GM12872 (cell line): ENCODE measurements at regions not wholly inside any gene's neighbourhood (a gene's known extent, or its start where the extent isn't known, plus 50 kb on each side); places are given as distances from the start of the nearest gene placed in this dataset.

Source experiments
- CTCF ChIP-seq: IDR thresholded peaks from 3 replicates; pipeline ENCODE4 v1.5.1; 2011; ENCODE audit warnings: low read depth, mild to moderate bottlenecking, low read length, moderate library complexity; ENCODE audit not compliant: insufficient read depth

- TF ChIP-seq CTCF, result no peak
Measured at GRCh38 chr2:155689791-155690190, 642.7 kb downstream of the NR4A2 start.

GRCh38 chr2:155687181-155687580 lies 645.3 kb downstream of the NR4A2 start:
- TF ChIP-seq CTCF, result no peak

GRCh38 chr2:155679647-155680046 lies 652.9 kb downstream of the NR4A2 start:
- no peak for TF ChIP-seq CTCF

- TF ChIP-seq CTCF, result no peak
Measured at GRCh38 chr2:155675920-155676319, 656.6 kb downstream of the NR4A2 start.

GRCh38 chr2:155665704-155666103 lies 666.8 kb downstream of the NR4A2 start:
- TF ChIP-seq CTCF, result no peak

GRCh38 chr2:155663265-155663664 lies 669.3 kb downstream of the NR4A2 start:
- TF ChIP-seq CTCF, result no peak

- TF ChIP-seq CTCF, result no peak
Measured at GRCh38 chr2:155662224-155662623, 670.3 kb downstream of the NR4A2 start.

- no peak for TF ChIP-seq CTCF
Measured at GRCh38 chr2:155653176-155653575, 679.3 kb downstream of the NR4A2 start.
